Astrocyte of the hippocampus (primary cell): ENCODE measurements at regions not wholly inside any gene's neighbourhood (a gene's known extent, or its start where the extent isn't known, plus 50 kb on each side); places are given as distances from the start of the nearest gene placed in this dataset.

Experiments
- DNase-seq: peaks from one replicate; pipeline ENCODE4 v3.0.0; 2011; ENCODE audit warnings: low read depth, low spot score

GRCh38 chr1:4366091-4366490 is 288.3 kb upstream of the AJAP1 start:
- no peak for DNase-seq

DNA sequence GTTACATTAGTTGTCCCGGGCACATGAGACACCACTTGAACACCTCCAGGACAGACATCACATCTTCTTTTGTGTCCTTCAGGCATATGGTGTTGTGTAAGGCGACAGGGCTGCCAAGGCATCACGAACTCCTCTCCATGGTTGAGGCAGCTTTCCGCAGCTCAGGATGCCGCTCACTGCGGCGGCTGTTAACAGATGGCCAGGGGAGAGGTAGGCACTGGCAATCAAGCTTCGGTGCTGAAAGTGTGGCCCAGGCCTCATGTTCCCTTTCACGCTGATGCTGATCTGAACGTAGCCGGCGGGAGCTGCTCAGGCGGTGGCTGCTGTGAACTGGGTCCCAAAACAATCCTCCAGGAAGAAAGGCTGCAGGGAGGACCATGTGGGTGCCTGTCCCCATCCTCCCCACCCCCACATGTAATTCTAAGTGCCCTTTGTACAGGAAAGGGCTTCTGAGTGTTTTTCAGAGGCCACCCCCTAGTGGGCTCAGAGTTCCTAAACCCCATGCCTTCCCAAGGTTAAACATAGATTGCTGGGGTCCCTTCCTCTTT is 287.1 kb upstream of the AJAP1 start:
- DNase-seq, result no peak

- no peak for DNase-seq
These were observed 285.1 kb upstream of the AJAP1 start for GRCh38 chr1:4369335-4369734.

DNA sequence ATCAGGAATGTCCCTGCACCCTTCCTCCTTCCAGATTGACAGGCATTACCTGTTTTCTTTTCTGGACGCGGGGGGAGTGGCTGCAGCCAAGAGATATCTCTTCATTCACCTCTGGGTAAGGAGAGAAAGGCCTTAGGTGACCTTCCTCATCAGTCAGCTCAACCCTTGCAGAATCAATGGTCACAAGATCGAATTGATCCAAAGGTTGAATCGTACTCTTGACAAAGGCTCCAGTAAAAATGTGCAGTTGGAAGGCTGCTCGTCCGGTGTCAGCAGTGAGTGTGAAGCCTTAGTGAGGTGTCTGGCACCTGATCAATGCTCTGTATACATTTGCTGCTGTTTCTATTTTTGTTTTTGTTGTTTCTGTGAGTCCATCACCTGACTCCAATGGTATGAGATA is 282.6 kb upstream of the AJAP1 start:
- no peak for DNase-seq

- peak; percentile 59 for DNase-seq
These were observed 278.6 kb upstream of the AJAP1 start for GRCh38 chr1:4375812-4376211.

- DNase-seq, result no peak
These were observed 274.8 kb upstream of the AJAP1 start for GRCh38 chr1:4379451-4380175.

GRCh38 chr1:4380564-4381168 is 273.7 kb upstream of the AJAP1 start:
- peak; percentile 31 for DNase-seq

- no peak for DNase-seq
These were observed 261.2 kb upstream of the AJAP1 start for GRCh38 chr1:4393191-4393590.

DNA sequence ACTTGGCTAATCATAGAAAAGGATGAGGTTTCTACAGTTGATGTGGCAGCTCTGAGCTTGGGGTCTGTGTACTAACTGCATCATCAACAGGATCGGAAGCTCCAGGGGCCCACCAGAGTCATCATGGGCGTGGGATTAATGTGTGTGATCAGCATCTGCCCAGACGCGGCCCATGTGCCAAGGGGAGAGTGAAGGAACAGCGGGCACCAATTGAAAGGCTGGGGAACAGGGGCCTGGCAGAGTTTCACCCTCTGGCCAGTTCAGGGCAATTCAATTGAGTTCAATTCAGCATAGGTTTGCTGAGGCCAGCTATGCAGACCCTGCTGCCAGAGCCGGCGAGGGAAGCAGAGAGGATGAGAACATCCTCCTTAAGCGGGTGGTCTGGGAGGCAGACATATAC is 260.0 kb upstream of the AJAP1 start:
- no peak for DNase-seq

GRCh38 chr1:4395158-4395557 is 259.3 kb upstream of the AJAP1 start:
- peak; percentile 4 for DNase-seq

DNA sequence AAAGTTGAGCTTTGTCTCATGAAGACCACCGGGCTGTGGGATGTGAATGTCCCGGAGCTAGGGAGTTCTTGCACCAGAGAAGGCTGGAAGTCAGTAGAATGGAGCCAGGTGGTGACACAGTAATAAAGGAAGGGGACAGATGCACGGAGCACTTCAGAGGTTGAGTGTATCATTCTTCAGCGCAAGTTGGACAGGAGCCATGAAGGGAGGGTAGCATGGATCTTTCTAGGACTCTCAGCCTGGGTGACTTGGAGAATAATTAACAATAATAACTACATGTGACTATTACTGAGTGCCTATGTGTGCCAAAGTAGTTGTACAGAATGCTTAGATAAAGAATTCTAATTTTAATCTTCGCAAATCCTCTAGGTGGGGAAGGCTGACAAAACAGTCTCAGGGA is 258.7 kb upstream of the AJAP1 start:
- no peak for DNase-seq

GRCh38 chr1:4396551-4396950 is 257.9 kb upstream of the AJAP1 start:
- DNase-seq, result peak; percentile 3

DNA sequence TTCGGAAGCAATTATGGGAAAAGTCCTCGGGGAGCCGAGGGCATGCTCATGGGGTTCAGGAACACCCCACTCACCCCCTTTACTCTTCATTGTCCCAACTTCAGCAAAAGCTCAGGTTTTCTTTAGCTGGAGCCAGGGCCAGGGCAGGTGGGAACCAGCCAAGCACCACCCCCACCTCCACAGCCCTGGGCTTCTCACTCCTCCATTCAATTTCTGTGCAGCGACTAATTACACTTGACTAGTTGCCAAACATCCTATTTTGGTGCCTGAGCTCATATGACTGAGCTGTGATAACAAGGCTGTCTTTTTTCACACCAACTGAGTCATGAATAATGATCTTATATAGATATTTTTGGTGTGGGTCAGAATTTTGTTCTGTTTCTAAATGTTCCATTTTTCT is 257.2 kb upstream of the AJAP1 start:
- DNase-seq, result peak; percentile 21

DNA sequence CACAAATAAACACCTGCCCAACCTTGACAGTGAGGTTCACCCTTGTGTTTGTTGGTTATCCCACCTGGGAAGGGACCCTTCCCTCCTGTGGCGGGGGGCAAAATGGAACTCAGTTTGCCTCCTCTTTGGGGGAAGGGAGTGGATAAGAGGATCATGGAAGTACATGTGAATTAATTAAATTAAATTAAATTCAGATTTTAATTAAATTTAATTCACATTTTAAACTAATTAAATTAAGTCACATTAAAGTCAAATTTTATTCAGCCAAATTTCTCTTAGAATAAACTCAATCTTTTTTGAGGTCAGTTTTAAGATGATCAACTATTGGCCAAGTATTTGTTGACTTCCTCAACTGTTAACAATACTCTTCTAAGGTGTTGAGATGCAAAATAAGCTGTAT is 252.4 kb upstream of the AJAP1 start:
- DNase-seq, result no peak

DNA sequence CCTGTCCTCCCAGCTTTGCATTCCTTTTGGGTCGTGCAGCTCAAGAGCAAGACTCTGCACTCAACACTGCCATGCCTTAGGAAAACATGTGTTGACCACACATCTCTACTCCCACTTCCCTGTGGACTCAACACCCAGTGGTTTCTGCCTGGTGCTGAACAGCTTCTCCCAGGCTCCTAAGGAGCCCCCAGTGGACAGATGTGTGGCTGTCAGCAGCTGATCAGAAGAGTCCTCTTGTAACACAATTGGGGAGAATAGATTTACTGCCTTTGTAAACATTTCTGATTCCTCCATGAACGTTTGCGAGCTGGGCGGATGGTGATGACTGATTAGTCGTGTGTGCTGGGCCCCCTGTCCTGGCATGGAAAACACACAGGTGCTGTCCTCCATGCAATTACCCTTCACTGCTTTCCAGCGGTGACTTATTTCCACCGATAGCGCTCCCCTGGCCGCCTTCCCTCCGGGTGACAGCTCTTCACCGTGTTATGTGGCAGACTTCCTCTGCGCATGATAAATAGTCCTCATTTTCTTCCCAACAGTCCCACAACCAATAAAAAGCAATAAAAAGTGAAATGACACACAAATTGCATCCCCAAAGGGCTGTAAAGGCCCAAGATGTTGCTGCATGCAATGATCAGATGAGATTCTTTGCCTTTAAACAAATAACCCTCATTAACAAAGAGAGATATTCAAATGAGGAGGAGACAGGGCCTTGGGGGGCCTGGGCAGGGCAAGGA is 249.4 kb upstream of the AJAP1 start:
- no peak for DNase-seq

- DNase-seq, result no peak
These were observed 246.6 kb upstream of the AJAP1 start for GRCh38 chr1:4407851-4408250.

DNA sequence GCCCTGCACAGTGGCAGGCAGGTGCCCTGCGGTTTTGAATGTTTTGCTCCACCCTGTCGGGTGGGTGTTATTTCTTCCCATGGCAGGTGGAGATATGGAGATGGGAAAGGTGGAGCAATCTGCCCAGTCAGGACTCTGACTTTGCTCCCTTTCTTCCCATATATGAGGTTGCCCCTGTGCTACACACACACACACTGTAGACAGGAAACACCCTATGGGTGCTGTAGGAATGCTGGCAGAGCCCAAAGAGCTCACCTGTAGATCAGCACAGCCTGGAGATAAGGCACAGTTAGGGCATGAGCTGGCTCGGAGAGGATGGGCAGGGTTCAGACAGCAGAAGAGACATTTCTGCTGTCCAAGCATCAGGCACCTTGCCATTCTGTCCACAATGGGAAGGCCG is 246.0 kb upstream of the AJAP1 start:
- DNase-seq, result no peak

- no peak for DNase-seq
These were observed 242.5 kb upstream of the AJAP1 start for GRCh38 chr1:4411862-4412261.

- DNase-seq, result no peak
These were observed 238.9 kb upstream of the AJAP1 start for GRCh38 chr1:4415476-4415875.

DNA sequence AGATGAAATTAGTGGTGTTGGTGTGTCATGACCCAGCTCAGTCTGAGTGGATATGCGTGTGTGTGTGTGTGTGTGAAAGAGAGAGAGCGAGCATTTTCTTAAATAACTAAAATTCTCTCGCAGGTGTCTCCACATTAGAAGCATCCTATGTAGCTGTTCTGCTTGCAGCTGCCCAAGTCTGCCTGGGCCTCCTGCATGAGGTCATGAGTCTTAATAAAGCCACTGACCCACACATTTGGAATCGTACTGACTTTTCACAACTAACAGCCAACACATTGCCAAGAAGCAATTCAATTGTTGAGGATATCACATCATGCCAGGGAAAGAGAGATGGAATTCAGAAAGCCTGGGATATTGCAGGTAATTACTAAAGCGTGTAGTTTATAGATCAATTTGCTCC is 238.2 kb upstream of the AJAP1 start:
- DNase-seq, result no peak

GRCh38 chr1:4418021-4418420 is 236.4 kb upstream of the AJAP1 start:
- DNase-seq, result no peak

GRCh38 chr1:4421986-4422385 is 232.4 kb upstream of the AJAP1 start:
- no peak for DNase-seq
